OCI-LY7 (cell line): ENCODE measurements at regions not wholly inside any gene's neighbourhood (a gene's known extent, or its start where the extent isn't known, plus 50 kb on each side); places are given as distances from the start of the nearest gene placed in this dataset.

Source experiments
- BruUV-seq: library from RNA; stranded (reverse); fragments of 400-500 nt; replicated peaks from 2 replicates; lab custom pipeline; 2021; lab: Mats Ljungman, UMichigan
- CTCF ChIA-PET: fragments of 300-600 bp; sonication (Branson Sonifier 250); formaldehyde crosslinking; loops from one replicate; lab custom pipeline; 2022; ENCODE audit warnings: antibody characterized with exemption; ENCODE audit not compliant: unreplicated experiment; lab: Charles Lee
- POLR2A ChIA-PET: fragments of 300-600 bp; sonication (Branson Sonifier 250); formaldehyde crosslinking; loops from one replicate; lab custom pipeline; 2022; ENCODE audit warnings: antibody characterized with exemption; lab: Charles Lee
- DNase-seq: peaks from one replicate; pipeline ENCODE4 v3.0.0-alpha.2; 2015; ENCODE audit warnings: low spot score
- H2AFZ ChIP-seq: fragments of 200-600 bp; sonication (generic), shearing (Covaris generic); 2 replicates; pipeline ENCODE4 v1.6.1; 2014; ENCODE audit warnings: mild to moderate bottlenecking, antibody characterized with exemption, low read length, moderate library complexity
- H3K27ac ChIP-seq: fragments of 200-600 bp; sonication (generic); 2 replicates; pipeline ENCODE4 v1.5.1; 2014; ENCODE audit warnings: mixed run types, low read depth, mild to moderate bottlenecking, moderate library complexity, low read length, inconsistent platforms; ENCODE audit not compliant: poor library complexity, severe bottlenecking
- H3K36me3 ChIP-seq: fragments of 200-600 bp; sonication (generic); 2 replicates; pipeline ENCODE4 v1.6.1; 2014; ENCODE audit warnings: mild to moderate bottlenecking, antibody characterized with exemption, low read length, moderate library complexity, mixed read lengths; ENCODE audit not compliant: insufficient read depth
- H3K4me1 ChIP-seq: fragments of 200-600 bp; sonication (generic); 2 replicates; pipeline ENCODE4 v1.5.1; 2014; ENCODE audit warnings: mild to moderate bottlenecking, low read length; ENCODE audit not compliant: insufficient read depth, poor library complexity, severe bottlenecking
- H3K4me2 ChIP-seq: fragments of 200-600 bp; sonication (generic); 2 replicates; pipeline ENCODE4 v1.6.1; 2014; ENCODE audit warnings: mild to moderate bottlenecking, low read length
- H3K4me3 ChIP-seq: fragments of 200-600 bp; sonication (generic); 2 replicates; pipeline ENCODE4 v1.5.1; 2014; ENCODE audit warnings: mild to moderate bottlenecking, low read depth, low read length; ENCODE audit not compliant: poor library complexity, severe bottlenecking
- H3K79me2 ChIP-seq: fragments of 200-600 bp; sonication (generic); 2 replicates; pipeline ENCODE4 v1.6.1; 2016; ENCODE audit warnings: low read depth, mild to moderate bottlenecking, low read length, moderate library complexity, mixed read lengths; ENCODE audit not compliant: insufficient read depth
- H3K9me2 ChIP-seq: fragments of 200-600 bp; sonication (generic); 2 replicates; pipeline ENCODE4 v1.6.1; 2016; ENCODE audit warnings: mild to moderate bottlenecking, low read length, mixed read lengths; ENCODE audit not compliant: insufficient read depth
- H3K9me3 ChIP-seq: fragments of 200-600 bp; sonication (generic); 2 replicates; pipeline ENCODE4 v1.6.1; 2014; ENCODE audit warnings: mild to moderate bottlenecking, mixed run types, low read length, mixed read lengths
- H4K20me1 ChIP-seq: fragments of 200-600 bp; sonication (generic); 2 replicates; pipeline ENCODE4 v1.6.1; 2014; ENCODE audit warnings: mild to moderate bottlenecking, antibody characterized with exemption, low read length, moderate library complexity, mixed read lengths; ENCODE audit not compliant: insufficient read depth
- CTCF ChIP-seq: fragments of 200-600 bp; sonication (generic); conservative IDR thresholded peaks from 2 replicates; pipeline ENCODE4 v1.5.1; 2014; ENCODE audit warnings: mild to moderate bottlenecking, antibody characterized with exemption, low read length, moderate library complexity, mixed read lengths
- EZH2phosphoT487 ChIP-seq: fragments of 200-600 bp; sonication (generic); IDR thresholded peaks from 2 replicates; pipeline ENCODE4 v1.6.1; 2018; ENCODE audit warnings: low read depth, borderline replicate concordance, mild to moderate bottlenecking, mixed run types, antibody characterized with exemption, low read length, moderate library complexity, mixed read lengths
- intact Hi-C: fragments of 100-400 bp; cut with micrococcal nuclease; formaldehyde crosslinking; loops from one replicate; pipeline ENCODE4 v1.10.0; 2022; ENCODE audit not compliant: unreplicated experiment

- Histone ChIP-seq H3K9me2 (no peaks in the 10 kb centered on the region), H2AFZ (no peak overlapping the region), H3K4me1 (peaks cover 10% of the 10 kb centered on the region), H3K4me3 (no peak overlapping the region), H3K36me3 (no peaks in the 10 kb centered on the region), H3K9me3 (no peaks in the 10 kb centered on the region), H3K79me2 (no peaks in the 10 kb centered on the region), H3K4me2 (no peak overlapping the region), H3K27ac (no peak overlapping the region), H4K20me1 (no peaks in the 10 kb centered on the region)
- intact Hi-C loops: no loop called here
- no TSS peak for BruUV-seq
- ChIA-PET POLR2A (interaction anchor here (0.5 to 1.5 kb wide), 3 partner anchors 18 to 1026 kb away, joined by 3 to 4 read pairs (median 4); no protein-coding TSS in a partner anchor), CTCF (no interaction called here)
- DNase-seq: no peak
- TF ChIP-seq CTCF (no peak), EZH2phosphoT487 (no peak)
Measured at GRCh38 chr5:143730112-143730801, 81.7 kb upstream of the HMHB1 start.

GRCh38 chr5:143729334-143729946 lies 82.5 kb upstream of the HMHB1 start:
- Histone ChIP-seq H3K4me3 (no peak overlapping the region), H3K36me3 (no peaks in the 10 kb centered on the region), H3K4me1 (peaks cover 10% of the 10 kb centered on the region), H3K9me2 (no peaks in the 10 kb centered on the region), H3K4me2 (no peak overlapping the region), H3K27ac (no peak overlapping the region), H3K9me3 (0 out of 2 replicates have a peak, but pooled peaks cover 6% of the 10 kb centered on the region), H3K79me2 (no peaks in the 10 kb centered on the region), H2AFZ (no peak overlapping the region), H4K20me1 (no peaks in the 10 kb centered on the region)
- ChIA-PET POLR2A (interaction anchor here (0.6 to 1.5 kb wide), 6 partner anchors 23 to 561 kb away, joined by 3 to 5 read pairs (median 4); no protein-coding TSS in a partner anchor), CTCF (no interaction called here)
- DNase-seq: no peak
- no TSS peak for BruUV-seq
- TF ChIP-seq CTCF: no peak
- intact Hi-C loops: no loop called here

- H3K36me3 ChIP-seq: no peaks in the 10 kb centered on the region
- H3K27ac ChIP-seq: no peak overlapping the region
- TF ChIP-seq CTCF (no peak), EZH2phosphoT487 (no peak)
- no peak for DNase-seq
- intact Hi-C loops: no loop called here
- ChIA-PET POLR2A (interaction anchor here (1.2 kb wide), 1 partner anchor 8 kb away, joined by 4 read pairs; no protein-coding TSS in a partner anchor), CTCF (no interaction called here)
- peaks cover 3% of the 10 kb centered on the region; the same call in 1 of the 2 replicates for H3K9me2 ChIP-seq
- H2AFZ ChIP-seq: no peak overlapping the region
- peaks cover 10% of the 10 kb centered on the region for H3K4me1 ChIP-seq
- no peaks in the 10 kb centered on the region for H4K20me1 ChIP-seq
- no peak overlapping the region for H3K4me3 ChIP-seq
- H3K79me2 ChIP-seq: no peaks in the 10 kb centered on the region
- H3K9me3 ChIP-seq: 0 out of 2 replicates have a peak, but pooled peaks cover 10% of the 10 kb centered on the region
- no TSS peak for BruUV-seq
- H3K4me2 ChIP-seq: no peak overlapping the region
Measured at GRCh38 chr5:143723159-143723558, 88.8 kb upstream of the HMHB1 start.
